ENCODE measurements at regions not wholly inside any gene's neighbourhood (a gene's known extent, or its start where the extent isn't known, plus 50 kb on each side); places are given as distances from the start of the nearest gene placed in this dataset.

GRCh38 chr2:8232871-8233270 is 449.0 kb upstream of the ID2 start:
- peaks cover 0 to 12% of the 10 kb centered on the region in 2 experiments; a peak in 2 of 5 replicates for H3K27me3 ChIP-seq (ENCODE audit: control insufficient read depth in 2 of 2, insufficient read depth in 2 of 2, low read length in 2 of 2)
- in situ Hi-C loops (cut with MboI) (no loop called here), intact Hi-C loops (cut with micrococcal nuclease) (no loop called here)
- FAIRE-seq (no peak), DNase-seq (ENCODE audit: extremely low read depth in 1 of 4, low spot score in 3 of 4) (no peak), ATAC-seq (no peak)
- no peak overlapping the region for H3K4me3 ChIP-seq
- H3K9ac ChIP-seq (ENCODE audit: insufficient read depth in 1 of 2, low read depth in 2 of 2, low read length in 2 of 2) = no peak overlapping the region
- H3K79me2 ChIP-seq (ENCODE audit: control insufficient read depth, insufficient read depth, low read length) = no peaks in the 10 kb centered on the region
- H2AFZ ChIP-seq (ENCODE audit: low read depth, low read length) = no peak overlapping the region
- no peaks in the 10 kb centered on the region for H3K36me3 ChIP-seq (ENCODE audit: control insufficient read depth, insufficient read depth, low read length)
- H3K9me3 ChIP-seq (replicated peaks; ENCODE audit: control insufficient read depth, insufficient read depth, low read depth, low read length) = no peaks in the 10 kb centered on the region
- peaks cover 0 to 3% of the 10 kb centered on the region in 2 experiments; a peak in 2 of 5 replicates for H3K4me1 ChIP-seq (replicated peaks in 1 of 2; ENCODE audit: control insufficient read depth in 2 of 2, insufficient read depth in 2 of 2, low read length in 2 of 2)
- H3K9me1 ChIP-seq (ENCODE audit: control insufficient read depth, insufficient read depth, low read length) = no peaks in the 10 kb centered on the region
- H3K27ac ChIP-seq (ENCODE audit: extremely low read depth, low read depth, low read length) = no peak overlapping the region
- POLR2A ChIA-PET = no interaction called here
- no peak overlapping the region for H3K4me2 ChIP-seq (ENCODE audit: insufficient read depth, low read length)
- WGBS (ENCODE audit: insufficient coverage, low coverage, missing lambda C conversion rate) = 0% methylated on average over 1 of the region's 1 CpG
- TF ChIP-seq, protein P1, sequence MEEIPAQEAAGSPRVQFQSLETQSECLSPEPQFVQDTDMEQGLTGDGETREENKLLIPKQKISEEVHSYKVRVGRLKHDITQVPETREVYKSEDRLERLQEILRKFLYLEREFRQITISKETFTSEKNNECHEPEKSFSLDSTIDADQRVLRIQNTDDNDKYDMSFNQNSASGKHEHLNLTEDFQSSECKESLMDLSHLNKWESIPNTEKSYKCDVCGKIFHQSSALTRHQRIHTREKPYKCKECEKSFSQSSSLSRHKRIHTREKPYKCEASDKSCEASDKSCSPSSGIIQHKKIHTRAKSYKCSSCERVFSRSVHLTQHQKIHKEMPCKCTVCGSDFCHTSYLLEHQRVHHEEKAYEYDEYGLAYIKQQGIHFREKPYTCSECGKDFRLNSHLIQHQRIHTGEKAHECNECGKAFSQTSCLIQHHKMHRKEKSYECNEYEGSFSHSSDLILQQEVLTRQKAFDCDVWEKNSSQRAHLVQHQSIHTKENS (CRISPR knock-in tag; IDR thresholded peaks at IDR 0.05) = no peak
- CTCF ChIA-PET (ENCODE audit: low intra/inter-chr PET ratio) = no interaction called here
- H4K20me1 ChIP-seq (replicated peaks; ENCODE audit: control insufficient read depth, insufficient read depth, low read length) = no peaks in the 10 kb centered on the region
- BruUV-seq (replicated peaks) = no TSS peak

DNA sequence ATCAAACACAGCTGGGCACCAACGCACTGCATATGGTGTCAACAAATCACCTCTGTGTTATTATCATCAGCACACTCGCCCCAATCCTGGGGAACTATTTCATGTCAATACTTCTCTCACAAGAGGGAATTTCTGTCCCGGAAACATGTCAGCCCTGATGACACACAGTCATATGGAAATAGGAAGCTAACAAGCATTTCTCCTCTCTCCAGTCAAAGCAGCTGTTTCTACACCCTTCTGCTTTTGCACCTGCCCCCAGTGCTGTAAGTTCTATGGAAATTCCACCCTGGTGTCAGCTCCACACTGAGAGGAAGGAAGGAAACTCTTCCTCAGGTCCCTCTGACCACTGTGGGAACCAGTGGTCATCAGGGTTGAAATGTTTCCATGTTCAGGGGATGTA is 447.6 kb upstream of the ID2 start:
- Histone ChIP-seq H3K36me3 (ENCODE audit: control insufficient read depth, insufficient read depth, low read length) (no peaks in the 10 kb centered on the region), H3K9ac (ENCODE audit: insufficient read depth in 1 of 2, low read depth in 2 of 2, low read length in 2 of 2) (no peak overlapping the region), H3K4me2 (ENCODE audit: insufficient read depth, low read length) (no peak overlapping the region), H2AFZ (ENCODE audit: low read depth, low read length) (no peak overlapping the region), H3K79me2 (ENCODE audit: control insufficient read depth, insufficient read depth, low read length) (no peaks in the 10 kb centered on the region), H3K9me1 (ENCODE audit: control insufficient read depth, insufficient read depth, low read length) (no peaks in the 10 kb centered on the region), H3K4me1 (replicated peaks in 1 of 2; ENCODE audit: control insufficient read depth in 2 of 2, insufficient read depth in 2 of 2, low read length in 2 of 2) (peaks cover 0 to 3% of the 10 kb centered on the region in 2 experiments; a peak in 2 of 5 replicates), H4K20me1 (replicated peaks; ENCODE audit: control insufficient read depth, insufficient read depth, low read length) (no peaks in the 10 kb centered on the region), H3K27me3 (ENCODE audit: control insufficient read depth in 2 of 2, insufficient read depth in 2 of 2, low read length in 2 of 2) (peaks cover 0 to 12% of the 10 kb centered on the region in 2 experiments; a peak in 3 of 5 replicates), H3K9me3 (replicated peaks; ENCODE audit: control insufficient read depth, insufficient read depth, low read depth, low read length) (no peaks in the 10 kb centered on the region), H3K4me3 (no peak overlapping the region), H3K27ac (ENCODE audit: extremely low read depth, low read depth, low read length) (no peak overlapping the region)
- POLR2A ChIA-PET = no interaction called here
- ATAC-seq (no peak), DNase-seq (ENCODE audit: extremely low read depth in 1 of 4, low spot score in 3 of 4) (no peak), FAIRE-seq (no peak)
- no peak for TF ChIP-seq PTRF (tag; IDR thresholded peaks at IDR 0.05)
- no peak for TF ChIP-seq ELF4 (CRISPR knock-in tag; IDR thresholded peaks at IDR 0.05)
- TF ChIP-seq ZNF140 (CRISPR knock-in tag; IDR thresholded peaks at IDR 0.05) = no peak
- no peak for TF ChIP-seq HNRNPLL (IDR thresholded peaks at IDR 0.05; ENCODE audit: low read depth, low read length, poor library complexity, severe bottlenecking)
- no peak for TF ChIP-seq CBX5 (IDR thresholded peaks at IDR 0.05; ENCODE audit: borderline replicate concordance, low read depth)
- TF ChIP-seq WHSC1 (IDR thresholded peaks at IDR 0.05; ENCODE audit: low read length) = no peak
- no peak for TF ChIP-seq ZNF740 (CRISPR knock-in tag; IDR thresholded peaks at IDR 0.05)
- TF ChIP-seq ZNF740 (tag; IDR thresholded peaks at IDR 0.05) = no peak
- TF ChIP-seq, protein P2, sequence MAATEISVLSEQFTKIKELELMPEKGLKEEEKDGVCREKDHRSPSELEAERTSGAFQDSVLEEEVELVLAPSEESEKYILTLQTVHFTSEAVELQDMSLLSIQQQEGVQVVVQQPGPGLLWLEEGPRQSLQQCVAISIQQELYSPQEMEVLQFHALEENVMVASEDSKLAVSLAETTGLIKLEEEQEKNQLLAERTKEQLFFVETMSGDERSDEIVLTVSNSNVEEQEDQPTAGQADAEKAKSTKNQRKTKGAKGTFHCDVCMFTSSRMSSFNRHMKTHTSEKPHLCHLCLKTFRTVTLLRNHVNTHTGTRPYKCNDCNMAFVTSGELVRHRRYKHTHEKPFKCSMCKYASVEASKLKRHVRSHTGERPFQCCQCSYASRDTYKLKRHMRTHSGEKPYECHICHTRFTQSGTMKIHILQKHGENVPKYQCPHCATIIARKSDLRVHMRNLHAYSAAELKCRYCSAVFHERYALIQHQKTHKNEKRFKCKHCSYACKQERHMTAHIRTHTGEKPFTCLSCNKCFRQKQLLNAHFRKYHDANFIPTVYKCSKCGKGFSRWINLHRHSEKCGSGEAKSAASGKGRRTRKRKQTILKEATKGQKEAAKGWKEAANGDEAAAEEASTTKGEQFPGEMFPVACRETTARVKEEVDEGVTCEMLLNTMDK (IDR thresholded peaks at IDR 0.05; ENCODE audit: borderline replicate concordance, insufficient read depth, low read depth, low read length, poor library complexity, severe bottlenecking) = no peak
- in situ Hi-C loops (cut with MboI) (no loop called here), intact Hi-C loops (cut with micrococcal nuclease) (no loop called here)
- no TSS peak for BruUV-seq (replicated peaks)
- 2% methylated on average over 3 of the region's 3 CpGs for WGBS (ENCODE audit: insufficient coverage, low coverage, missing lambda C conversion rate)
- CTCF ChIA-PET (ENCODE audit: low intra/inter-chr PET ratio) = interaction anchor here (0.5 kb wide), 1 partner anchor 526 kb away, joined by 3 read pairs; no protein-coding TSS in a partner anchor

Data from K562 (cell line).